Omental fat pad (tissue), 3 donors: ENCODE measurements at regions not wholly inside any gene's neighbourhood (a gene's known extent, or its start where the extent isn't known, plus 50 kb on each side); places are given as distances from the start of the nearest gene placed in this dataset.

Experiments
- ATAC-seq: fragments of 150-250 bp; one replicate; pipeline ENCODE4 v1.9.1; 2016; ENCODE audit warnings: mild to moderate bottlenecking, moderate library complexity; ENCODE audit not compliant: low FRiP score
- DNase-seq: peaks from one replicate; pipeline ENCODE4 v3.0.0-alpha.2; 2019; ENCODE audit warnings: low spot score
- TF ChIP-seq, protein P1 (sequence below), 3 donors: fragments of 450-650 bp; IDR thresholded peaks; one replicate each; pipeline ENCODE4 v1.5.1; 2016 to 2017; ENCODE audit warnings: antibody characterized with exemption in 3 of 3, mild to moderate bottlenecking in 3 of 3, moderate library complexity in 2 of 3

- DNase-seq (no peak), ATAC-seq (no peak)
- TF ChIP-seq, protein P1, sequence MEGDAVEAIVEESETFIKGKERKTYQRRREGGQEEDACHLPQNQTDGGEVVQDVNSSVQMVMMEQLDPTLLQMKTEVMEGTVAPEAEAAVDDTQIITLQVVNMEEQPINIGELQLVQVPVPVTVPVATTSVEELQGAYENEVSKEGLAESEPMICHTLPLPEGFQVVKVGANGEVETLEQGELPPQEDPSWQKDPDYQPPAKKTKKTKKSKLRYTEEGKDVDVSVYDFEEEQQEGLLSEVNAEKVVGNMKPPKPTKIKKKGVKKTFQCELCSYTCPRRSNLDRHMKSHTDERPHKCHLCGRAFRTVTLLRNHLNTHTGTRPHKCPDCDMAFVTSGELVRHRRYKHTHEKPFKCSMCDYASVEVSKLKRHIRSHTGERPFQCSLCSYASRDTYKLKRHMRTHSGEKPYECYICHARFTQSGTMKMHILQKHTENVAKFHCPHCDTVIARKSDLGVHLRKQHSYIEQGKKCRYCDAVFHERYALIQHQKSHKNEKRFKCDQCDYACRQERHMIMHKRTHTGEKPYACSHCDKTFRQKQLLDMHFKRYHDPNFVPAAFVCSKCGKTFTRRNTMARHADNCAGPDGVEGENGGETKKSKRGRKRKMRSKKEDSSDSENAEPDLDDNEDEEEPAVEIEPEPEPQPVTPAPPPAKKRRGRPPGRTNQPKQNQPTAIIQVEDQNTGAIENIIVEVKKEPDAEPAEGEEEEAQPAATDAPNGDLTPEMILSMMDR (IDR thresholded peaks at IDR 0.05), result no peak
These were observed 184.2 kb upstream of the RHOBTB1 start for GRCh38 chr10:61128196-61128595.

DNA sequence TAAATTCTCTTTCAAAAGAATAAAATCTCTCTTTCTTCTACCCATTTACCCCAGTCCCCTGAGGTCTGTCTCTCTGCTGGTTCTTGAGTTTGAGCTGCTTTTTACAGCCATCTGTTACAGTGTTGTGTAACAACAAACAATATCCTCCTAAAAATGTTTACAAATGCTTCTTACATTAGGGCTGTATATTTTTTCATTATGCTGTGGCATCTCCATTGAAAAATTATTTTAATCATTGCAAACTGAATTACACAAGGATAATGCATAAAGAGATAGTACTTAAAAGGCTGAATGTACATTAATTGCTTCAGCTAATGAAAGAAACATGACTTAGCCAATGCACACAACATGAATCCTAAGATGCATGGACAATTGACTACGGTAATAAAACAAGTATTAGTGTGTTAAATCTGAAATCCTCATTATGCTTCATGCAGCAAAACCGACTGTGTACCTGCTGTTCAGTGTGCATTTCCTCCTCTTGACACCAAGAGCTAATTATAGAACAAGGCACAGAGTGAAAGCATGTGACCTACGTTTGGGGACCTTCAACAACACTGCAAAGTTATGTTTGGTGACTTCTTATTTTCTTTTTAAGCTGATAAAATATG lies 181.7 kb upstream of the RHOBTB1 start:
- DNase-seq, result no peak
- TF ChIP-seq, protein P1 (IDR thresholded peaks at IDR 0.05), result no peak
- ATAC-seq, result no peak

GRCh38 chr10:61124756-61125530 lies 181.0 kb upstream of the RHOBTB1 start:
- DNase-seq (no peak), ATAC-seq (no peak)
- TF ChIP-seq, protein P1 (IDR thresholded peaks at IDR 0.05), result no peak

DNA sequence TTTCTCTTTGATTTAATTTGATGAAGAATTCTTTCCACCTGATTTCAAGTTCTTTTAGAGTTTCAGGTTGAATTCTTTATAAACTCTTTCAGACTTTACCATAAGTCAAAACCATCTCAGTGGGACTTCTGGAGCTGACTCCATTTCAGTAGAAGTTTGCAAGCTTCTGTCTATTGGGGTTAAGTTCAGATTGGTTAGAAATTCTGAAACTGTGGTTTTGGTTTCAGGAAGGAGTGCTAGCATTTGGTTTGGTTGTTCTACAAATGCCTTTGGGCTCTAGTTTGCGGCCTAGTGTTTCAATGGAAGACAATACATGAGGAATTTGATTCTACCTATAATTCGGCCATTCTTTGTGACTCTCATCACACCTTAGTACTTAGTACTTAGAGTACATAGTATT lies 176.8 kb upstream of the RHOBTB1 start:
- TF ChIP-seq, protein P1 (IDR thresholded peaks at IDR 0.05), result no peak
- no peak for DNase-seq
- ATAC-seq, result no peak

DNA sequence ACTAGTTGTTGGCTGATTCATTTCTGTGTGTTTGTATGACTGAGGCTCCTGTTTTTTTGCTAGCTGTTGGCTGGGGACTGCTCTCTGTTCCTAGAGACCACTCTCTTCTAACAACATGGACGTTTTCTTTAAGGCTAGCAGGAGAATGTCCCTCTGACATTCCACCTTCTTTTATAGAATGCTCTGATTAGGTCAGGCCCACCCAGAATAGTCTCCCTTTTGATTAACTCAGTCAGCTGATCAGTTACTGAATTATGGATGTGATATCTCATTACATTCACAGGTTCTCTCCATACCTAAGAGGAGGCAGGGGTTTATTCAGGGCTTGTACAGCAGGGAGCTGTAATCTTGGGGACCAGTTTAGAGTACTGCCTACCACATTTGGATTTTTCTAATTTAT lies 175.6 kb upstream of the RHOBTB1 start:
- no peak for ATAC-seq
- no peak for DNase-seq
- TF ChIP-seq, protein P1 (IDR thresholded peaks at IDR 0.05), result no peak

DNA sequence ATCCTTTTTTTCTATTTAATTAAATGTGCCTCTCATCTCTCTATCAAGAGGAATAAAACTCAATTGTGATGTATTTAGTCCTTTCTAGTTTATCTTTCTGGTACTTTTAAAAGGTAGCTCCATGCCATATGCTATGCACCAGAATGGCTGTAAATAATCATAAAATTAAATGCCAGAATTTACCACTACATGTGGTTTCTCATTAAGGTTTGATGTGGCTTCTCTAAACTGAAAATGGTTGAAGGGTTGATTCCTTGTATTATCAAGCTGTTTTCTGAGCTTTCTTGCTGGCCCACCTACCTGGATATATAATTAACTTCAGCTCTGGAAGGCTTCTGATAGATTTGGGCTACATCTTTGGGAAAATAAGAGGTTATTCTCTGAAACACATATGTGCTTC lies 171.9 kb upstream of the RHOBTB1 start:
- DNase-seq (no peak), ATAC-seq (no peak)
- TF ChIP-seq, protein P1 (IDR thresholded peaks at IDR 0.05), result no peak

- no peak for ATAC-seq
- DNase-seq, result no peak
- TF ChIP-seq, protein P1 (IDR thresholded peaks at IDR 0.05), result no peak
These were observed 168.8 kb upstream of the RHOBTB1 start for GRCh38 chr10:61112771-61113170.
